ENCODE measurements at regions not wholly inside any gene's neighbourhood (a gene's known extent, or its start where the extent isn't known, plus 50 kb on each side); places are given as distances from the start of the nearest gene placed in this dataset.

- no peak for DNase-seq (ENCODE audit: extremely low spot score in 2 of 2)
- Histone ChIP-seq H3K4me3 (no peak overlapping the region), H3K36me3 (no peaks in the 10 kb centered on the region), H3K9me3 (no peaks in the 10 kb centered on the region), H3K27me3 (no peaks in the 10 kb centered on the region), H3K4me1 (no peaks in the 10 kb centered on the region), H3K27ac (no peak overlapping the region)
- TF ChIP-seq POLR2AphosphoS5 (IDR thresholded peaks at IDR 0.05; ENCODE audit: insufficient read depth in 1 of 2, low read depth in 1 of 2) (no peak), POLR2A (IDR thresholded peaks at IDR 0.05) (no peak), CTCF (IDR thresholded peaks at IDR 0.05) (no peak)
- intact Hi-C loops (cut with DNase I): no loop called here
Measured at GRCh38 chr14:94685166-94685581, 73.0 kb downstream of the SERPINA3 start.

- Histone ChIP-seq H3K9me3 (no peaks in the 10 kb centered on the region), H3K27ac (no peak overlapping the region), H3K27me3 (no peaks in the 10 kb centered on the region), H3K4me1 (no peaks in the 10 kb centered on the region), H3K4me3 (no peak overlapping the region), H3K36me3 (no peaks in the 10 kb centered on the region)
- TF ChIP-seq POLR2A (IDR thresholded peaks at IDR 0.05): no peak
- no peak for TF ChIP-seq POLR2AphosphoS5 (IDR thresholded peaks at IDR 0.05; ENCODE audit: insufficient read depth in 1 of 2, low read depth in 1 of 2)
- no peak for TF ChIP-seq CTCF (IDR thresholded peaks at IDR 0.05)
- DNase-seq (ENCODE audit: extremely low spot score in 2 of 2): no peak
- intact Hi-C loops (cut with DNase I): no loop called here
Measured at GRCh38 chr14:94682736-94683135, 70.5 kb downstream of the SERPINA3 start.

- no peak overlapping the region for H3K4me3 ChIP-seq
- no peaks in the 10 kb centered on the region for H3K9me3 ChIP-seq
- no peak for TF ChIP-seq POLR2A (IDR thresholded peaks at IDR 0.05)
- no peak for TF ChIP-seq POLR2AphosphoS5 (IDR thresholded peaks at IDR 0.05; ENCODE audit: insufficient read depth in 1 of 2, low read depth in 1 of 2)
- no peak for TF ChIP-seq CTCF (IDR thresholded peaks at IDR 0.05)
- DNase-seq (ENCODE audit: extremely low spot score in 2 of 2): no peak
- intact Hi-C loops (cut with DNase I): no loop called here
- H3K27me3 ChIP-seq: no peaks in the 10 kb centered on the region
- H3K36me3 ChIP-seq: no peaks in the 10 kb centered on the region
- no peak overlapping the region for H3K27ac ChIP-seq
- H3K4me1 ChIP-seq: no peaks in the 10 kb centered on the region
Measured at GRCh38 chr14:94682061-94682516, 69.9 kb downstream of the SERPINA3 start.

- peak in 1 of 2 donors; percentile 92 for DNase-seq (ENCODE audit: extremely low spot score in 2 of 2)
- Histone ChIP-seq H3K27ac (no peak overlapping the region), H3K9me3 (no peaks in the 10 kb centered on the region), H3K4me1 (no peaks in the 10 kb centered on the region), H3K27me3 (no peaks in the 10 kb centered on the region), H3K4me3 (no peak overlapping the region), H3K36me3 (no peaks in the 10 kb centered on the region)
- TF ChIP-seq CTCF (IDR thresholded peaks at IDR 0.05): peak in 2 of 3 experiments; percentile 5 to 9
- TF ChIP-seq POLR2A (IDR thresholded peaks at IDR 0.05): no peak
- intact Hi-C loops (cut with DNase I): no loop called here
Measured at GRCh38 chr14:94681300-94682060, 69.3 kb downstream of the SERPINA3 start.

GRCh38 chr14:94680862-94681288 is 68.7 kb downstream of the SERPINA3 start:
- no peaks in the 10 kb centered on the region for H3K4me1 ChIP-seq
- intact Hi-C loops (cut with DNase I): no loop called here
- no peak overlapping the region for H3K27ac ChIP-seq
- H3K4me3 ChIP-seq: no peak overlapping the region
- no peaks in the 10 kb centered on the region for H3K27me3 ChIP-seq
- H3K36me3 ChIP-seq: no peaks in the 10 kb centered on the region
- H3K9me3 ChIP-seq: no peaks in the 10 kb centered on the region
- TF ChIP-seq CTCF (IDR thresholded peaks at IDR 0.05) (no peak), POLR2A (IDR thresholded peaks at IDR 0.05) (no peak)
- DNase-seq (ENCODE audit: extremely low spot score in 2 of 2): peak in 1 of 2 donors; percentile 31

Data from vagina (tissue), 2 donors.